ENCODE measurements at regions not wholly inside any gene's neighbourhood (a gene's known extent, or its start where the extent isn't known, plus 50 kb on each side); places are given as distances from the start of the nearest gene placed in this dataset.

DNA sequence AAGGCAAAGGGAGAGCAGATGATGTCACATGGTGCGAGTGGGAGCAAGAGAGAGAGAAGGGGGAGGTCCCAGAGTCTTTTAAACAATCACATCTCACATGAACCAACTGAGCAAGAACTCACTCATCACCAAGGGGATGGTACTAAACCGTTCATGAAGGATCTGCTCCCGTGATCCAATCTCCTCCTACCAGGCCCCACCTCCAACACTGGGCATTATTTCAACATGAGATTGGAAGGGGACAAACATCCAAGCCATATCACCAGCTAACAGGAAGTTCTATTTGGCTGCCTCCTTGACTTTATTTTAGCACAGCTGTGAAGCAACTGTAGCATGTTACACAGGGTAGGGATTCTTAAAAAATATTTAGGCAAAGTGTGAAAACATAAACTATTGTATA is 102.5 kb downstream of the DDIT4L start:
- TF ChIP-seq, protein P1, sequence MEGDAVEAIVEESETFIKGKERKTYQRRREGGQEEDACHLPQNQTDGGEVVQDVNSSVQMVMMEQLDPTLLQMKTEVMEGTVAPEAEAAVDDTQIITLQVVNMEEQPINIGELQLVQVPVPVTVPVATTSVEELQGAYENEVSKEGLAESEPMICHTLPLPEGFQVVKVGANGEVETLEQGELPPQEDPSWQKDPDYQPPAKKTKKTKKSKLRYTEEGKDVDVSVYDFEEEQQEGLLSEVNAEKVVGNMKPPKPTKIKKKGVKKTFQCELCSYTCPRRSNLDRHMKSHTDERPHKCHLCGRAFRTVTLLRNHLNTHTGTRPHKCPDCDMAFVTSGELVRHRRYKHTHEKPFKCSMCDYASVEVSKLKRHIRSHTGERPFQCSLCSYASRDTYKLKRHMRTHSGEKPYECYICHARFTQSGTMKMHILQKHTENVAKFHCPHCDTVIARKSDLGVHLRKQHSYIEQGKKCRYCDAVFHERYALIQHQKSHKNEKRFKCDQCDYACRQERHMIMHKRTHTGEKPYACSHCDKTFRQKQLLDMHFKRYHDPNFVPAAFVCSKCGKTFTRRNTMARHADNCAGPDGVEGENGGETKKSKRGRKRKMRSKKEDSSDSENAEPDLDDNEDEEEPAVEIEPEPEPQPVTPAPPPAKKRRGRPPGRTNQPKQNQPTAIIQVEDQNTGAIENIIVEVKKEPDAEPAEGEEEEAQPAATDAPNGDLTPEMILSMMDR (IDR thresholded peaks at IDR 0.05; ENCODE audit: low read depth, low read length, missing control alignments), result no peak
- DNase-seq (ENCODE audit: low read depth), result no peak
- H3K4me3 ChIP-seq (ENCODE audit: low read depth, low read length), result no peak overlapping the region

DNA sequence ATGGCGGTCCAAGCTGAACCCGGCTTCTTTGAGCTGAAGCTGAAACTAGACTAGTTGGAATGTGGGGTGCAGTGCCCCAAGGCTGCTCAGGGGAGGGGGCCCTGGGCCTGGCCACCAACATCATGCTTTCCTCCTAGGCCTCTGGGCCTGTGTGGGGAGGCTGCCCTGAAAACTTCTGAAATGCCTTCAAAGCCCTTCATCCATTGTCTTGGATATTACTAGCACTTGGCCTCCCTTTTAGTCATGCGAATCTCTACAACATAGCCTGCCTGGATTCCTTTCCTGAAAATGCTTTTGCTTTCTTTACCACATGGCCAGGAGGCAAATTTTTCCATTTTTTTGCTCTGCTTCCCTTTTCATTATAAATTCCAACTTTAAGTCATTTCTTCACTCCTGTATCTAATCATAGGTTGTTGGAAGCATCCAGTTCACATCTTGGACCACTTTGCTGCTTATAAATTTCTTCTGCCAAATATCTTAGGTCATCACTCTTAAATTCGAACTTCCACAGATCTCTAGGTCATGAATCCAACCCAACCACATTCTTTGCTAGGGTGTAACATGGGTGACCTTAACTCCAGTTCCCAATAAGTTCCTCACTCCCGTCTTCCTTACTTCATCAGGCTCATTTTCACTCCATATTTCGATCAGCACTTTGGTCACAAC is 103.4 kb downstream of the DDIT4L start:
- no peak overlapping the region for H3K4me3 ChIP-seq (ENCODE audit: low read depth, low read length)
- TF ChIP-seq, protein P1 (IDR thresholded peaks at IDR 0.05; ENCODE audit: low read depth, low read length, missing control alignments), result no peak
- no peak for DNase-seq (ENCODE audit: low read depth)

DNA sequence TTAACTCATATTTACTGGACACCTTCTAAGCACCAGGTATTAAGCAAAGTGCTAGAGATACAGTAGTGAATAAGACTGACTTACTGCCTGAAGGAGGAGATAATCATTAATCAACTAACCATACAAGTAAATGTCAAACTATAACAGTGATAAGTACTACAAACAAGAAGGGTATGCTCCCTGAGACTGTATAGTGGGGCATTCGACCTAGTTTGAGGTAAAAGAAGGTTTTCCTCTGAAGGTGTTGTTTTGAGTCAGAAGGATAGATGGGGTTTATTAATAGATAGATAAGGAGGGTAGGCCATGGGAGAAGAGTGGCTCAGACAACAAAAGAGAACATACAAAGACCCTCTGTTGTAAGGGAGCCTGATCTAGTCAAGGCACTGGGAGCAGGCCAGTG is 105.4 kb downstream of the DDIT4L start:
- no peak overlapping the region for H3K4me3 ChIP-seq (ENCODE audit: low read depth, low read length)
- TF ChIP-seq, protein P1 (IDR thresholded peaks at IDR 0.05; ENCODE audit: low read depth, low read length, missing control alignments), result no peak
- no peak for DNase-seq (ENCODE audit: low read depth)

DNA sequence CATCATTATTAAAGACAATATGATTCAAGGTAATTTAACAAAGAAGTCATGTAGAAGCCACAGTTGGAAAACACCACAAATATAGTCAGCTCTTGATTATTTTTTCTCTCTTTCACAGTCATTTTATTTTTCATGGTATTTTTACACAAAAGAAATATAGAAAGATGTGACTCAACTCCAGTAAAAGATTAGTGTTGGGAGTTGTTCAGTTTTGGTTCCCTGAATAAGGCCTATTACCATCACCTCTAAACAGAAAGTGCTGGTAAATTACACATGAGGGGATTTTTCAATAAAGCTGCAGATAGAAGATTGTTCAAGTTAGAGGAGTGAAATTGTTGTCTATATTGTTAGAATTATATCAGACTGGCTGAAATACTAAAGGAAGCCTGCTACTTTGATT is 107.0 kb downstream of the DDIT4L start:
- no peak overlapping the region for H3K4me3 ChIP-seq (ENCODE audit: low read depth, low read length)
- no peak for DNase-seq (ENCODE audit: low read depth)
- TF ChIP-seq, protein P1 (IDR thresholded peaks at IDR 0.05; ENCODE audit: low read depth, low read length, missing control alignments), result no peak

DNA sequence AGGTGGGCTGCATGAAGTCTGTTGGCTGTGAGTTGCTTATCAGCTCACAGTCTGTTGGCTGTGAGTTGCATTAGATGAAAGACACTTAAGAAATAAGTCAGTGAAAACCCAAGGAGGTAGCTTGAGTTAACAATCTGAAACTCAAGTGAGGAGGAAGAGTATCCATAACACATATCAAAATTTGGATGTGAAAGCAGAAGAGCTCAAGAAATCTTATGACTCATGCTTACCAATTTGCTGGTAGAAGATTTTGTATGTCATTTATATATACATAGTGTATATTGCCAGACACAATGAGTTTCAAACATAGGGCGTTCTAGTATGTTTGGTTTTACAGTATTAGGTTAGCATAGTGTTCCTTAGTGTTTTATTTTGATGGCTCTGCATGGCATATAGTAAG is 107.4 kb downstream of the DDIT4L start:
- DNase-seq (ENCODE audit: low read depth), result no peak
- no peak overlapping the region for H3K4me3 ChIP-seq (ENCODE audit: low read depth, low read length)
- TF ChIP-seq, protein P1 (IDR thresholded peaks at IDR 0.05; ENCODE audit: low read depth, low read length, missing control alignments), result no peak

DNA sequence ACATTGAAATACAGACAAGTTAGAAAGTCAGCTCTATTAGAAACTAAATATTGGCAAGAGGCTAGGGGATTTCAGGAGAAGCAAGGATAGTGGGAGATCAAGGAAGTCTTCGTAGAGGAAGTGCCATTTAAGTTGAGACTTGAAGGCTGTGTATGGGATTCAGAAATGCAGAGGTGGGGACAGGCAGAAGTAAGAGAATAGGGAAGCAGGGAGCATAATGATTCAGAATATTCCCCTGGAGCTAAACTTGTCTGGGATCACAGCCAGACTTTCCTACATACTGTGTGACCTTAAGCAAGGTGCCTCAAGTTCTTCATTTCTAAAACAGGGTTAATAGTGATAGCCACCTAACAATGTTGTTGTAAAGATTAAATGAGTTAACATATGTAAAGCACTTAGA is 108.8 kb downstream of the DDIT4L start:
- no peak overlapping the region for H3K4me3 ChIP-seq (ENCODE audit: low read depth, low read length)
- no peak for DNase-seq (ENCODE audit: low read depth)
- TF ChIP-seq, protein P1 (IDR thresholded peaks at IDR 0.05; ENCODE audit: low read depth, low read length, missing control alignments), result no peak

DNA sequence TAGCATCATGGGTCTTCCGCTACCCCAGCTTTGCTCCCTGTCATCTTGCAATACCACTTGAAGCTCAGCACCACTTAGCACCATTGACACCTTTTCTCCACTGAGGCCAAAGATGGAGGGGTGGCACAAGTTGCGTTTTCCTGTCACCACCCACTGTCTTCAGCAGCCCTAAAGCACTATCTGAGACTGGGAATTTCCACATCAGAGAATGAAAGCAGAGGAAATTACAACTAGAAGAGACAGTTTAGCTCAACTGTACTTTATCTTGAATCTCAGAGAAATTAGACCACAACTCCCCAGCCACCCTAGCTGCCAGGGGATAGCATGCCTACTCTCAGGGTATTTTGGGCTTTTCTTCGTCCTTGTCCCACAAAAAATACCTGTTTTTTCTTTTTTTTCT is 111.0 kb downstream of the DDIT4L start:
- TF ChIP-seq, protein P1 (IDR thresholded peaks at IDR 0.05; ENCODE audit: low read depth, low read length, missing control alignments), result no peak
- DNase-seq (ENCODE audit: low read depth), result no peak
- no peak overlapping the region for H3K4me3 ChIP-seq (ENCODE audit: low read depth, low read length)

All from GM12864 (cell line).